Inferior parietal cortex (tissue), 1 donor: ENCODE measurements at regions not wholly inside any gene's neighbourhood (a gene's known extent, or its start where the extent isn't known, plus 50 kb on each side); places are given as distances from the start of the nearest gene placed in this dataset.
"Not testable (repeated sequence)": the region's sequence is repeated elsewhere in the genome, so short reads cannot be mapped to it uniquely, and the experiment has no call there.

ENCODE experiments used
- DNase-seq: peaks from one replicate; pipeline ENCODE4 v3.0.0-alpha.2; 2016; ENCODE audit errors: extremely low spot score

DNA sequence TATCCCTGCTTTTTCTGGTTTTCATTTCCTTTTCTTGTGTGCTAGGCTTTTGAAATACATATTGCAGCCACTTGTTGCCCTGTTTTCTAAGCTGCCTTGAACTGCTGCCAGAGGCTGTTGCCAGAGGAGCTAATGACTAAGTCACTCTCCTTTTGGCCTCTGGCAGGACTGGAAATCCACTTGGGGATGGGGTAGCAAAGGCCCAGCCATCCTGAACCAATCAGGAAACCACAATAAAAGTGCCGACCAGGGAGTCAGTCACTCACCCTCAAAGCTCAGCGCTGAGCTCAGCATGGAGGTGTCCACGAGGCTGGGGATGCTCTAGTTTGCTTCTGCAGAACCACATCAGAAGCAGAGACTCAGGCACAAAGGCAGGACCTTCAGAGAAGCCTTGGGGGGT is 813.0 kb downstream of the DHX35 start:
- DNase-seq, result no peak

- no peak for DNase-seq
Observed at GRCh38 chr20:39773380-39774000, 811.3 kb downstream of the DHX35 start.

GRCh38 chr20:39767352-39767751 is 805.2 kb downstream of the DHX35 start:
- no peak for DNase-seq

GRCh38 chr20:39766333-39766732 is 804.2 kb downstream of the DHX35 start:
- DNase-seq, result no peak

- no peak for DNase-seq
Observed at GRCh38 chr20:39762716-39763115, 800.6 kb downstream of the DHX35 start.

- no peak for DNase-seq
Observed at GRCh38 chr20:39758876-39759275, 796.7 kb downstream of the DHX35 start.

- no peak for DNase-seq
Observed at GRCh38 chr20:39756828-39757227, 794.7 kb downstream of the DHX35 start.

- DNase-seq, result no peak
Observed at GRCh38 chr20:39756369-39756768, 794.2 kb downstream of the DHX35 start.

DNA sequence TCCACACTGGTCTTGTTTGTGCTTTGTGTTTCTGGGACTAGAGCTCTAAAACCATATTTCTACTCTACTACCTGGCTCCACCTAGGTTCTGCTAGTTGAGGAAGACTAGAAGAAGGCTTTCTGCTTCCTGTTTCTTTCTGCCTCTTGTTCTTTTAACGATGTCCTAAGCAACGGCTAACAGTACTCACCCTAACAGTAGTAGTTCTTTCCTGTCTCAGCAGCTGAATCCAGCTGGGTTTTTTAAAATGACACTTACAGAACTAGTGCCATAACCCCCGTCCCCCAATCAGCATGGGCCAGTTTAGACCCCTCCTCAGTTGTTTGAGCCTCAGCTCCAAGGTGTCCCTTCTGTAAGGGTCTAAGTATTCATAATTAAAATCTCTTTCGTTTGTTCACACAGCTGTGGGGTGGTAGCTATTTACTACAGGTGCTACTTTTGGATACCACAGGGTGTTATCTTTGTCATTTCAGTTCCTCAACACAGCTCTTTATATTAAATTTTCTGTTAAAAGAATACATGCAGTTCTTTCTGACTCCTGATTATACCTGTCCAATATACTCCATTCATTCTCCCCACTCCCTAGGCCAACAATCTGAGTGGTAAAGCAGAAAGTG is 790.2 kb downstream of the DHX35 start:
- no peak for DNase-seq

GRCh38 chr20:39751557-39752137 is 789.5 kb downstream of the DHX35 start:
- DNase-seq, result no peak

GRCh38 chr20:39745380-39745779 is 783.2 kb downstream of the DHX35 start:
- DNase-seq, result no peak

GRCh38 chr20:39738651-39739050 is 776.5 kb downstream of the DHX35 start:
- DNase-seq, result no peak

DNA sequence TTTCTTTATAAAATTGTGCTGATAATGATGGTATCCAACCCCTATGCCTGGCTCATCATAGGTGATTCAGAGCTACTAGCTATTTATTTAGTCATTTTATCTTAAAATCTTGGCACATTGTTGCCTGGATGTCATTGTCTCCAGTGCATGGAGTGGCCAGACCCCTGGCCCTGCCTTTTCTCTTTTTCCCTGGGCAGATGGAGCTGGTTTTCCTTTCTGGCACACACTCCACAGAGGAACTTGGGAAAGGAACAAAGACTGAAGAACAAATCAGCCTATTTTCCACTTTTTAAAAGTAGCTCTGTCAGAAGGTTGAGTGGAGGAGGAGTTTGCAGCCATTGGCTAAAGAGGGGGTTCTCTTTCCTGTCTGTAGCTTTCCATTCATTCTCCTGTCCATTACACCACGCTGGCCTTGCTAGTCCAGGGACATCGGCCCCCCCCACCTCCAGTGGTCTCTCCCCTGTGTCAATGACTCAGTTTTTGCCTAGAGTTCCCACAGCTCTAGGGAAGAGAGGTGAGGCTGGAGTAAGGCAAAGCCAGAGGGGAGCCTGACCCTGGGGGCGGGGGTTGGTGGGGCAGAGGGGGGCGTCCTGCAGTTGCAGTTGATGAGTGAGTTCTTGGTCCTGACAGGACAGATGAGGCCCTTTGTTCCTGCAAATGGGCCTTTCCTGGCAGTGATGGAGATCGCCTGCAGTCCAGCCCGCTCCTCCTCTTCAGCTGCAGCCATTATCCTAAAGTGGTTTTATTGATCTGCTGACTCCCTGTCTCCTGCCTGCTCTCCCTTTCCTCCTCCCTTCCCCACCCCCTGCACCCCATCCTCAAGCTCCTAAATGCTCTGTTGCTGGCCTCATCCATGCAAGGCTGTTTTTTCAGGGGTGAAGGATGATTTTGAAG is 774.5 kb downstream of the DHX35 start:
- no peak for DNase-seq

DNA sequence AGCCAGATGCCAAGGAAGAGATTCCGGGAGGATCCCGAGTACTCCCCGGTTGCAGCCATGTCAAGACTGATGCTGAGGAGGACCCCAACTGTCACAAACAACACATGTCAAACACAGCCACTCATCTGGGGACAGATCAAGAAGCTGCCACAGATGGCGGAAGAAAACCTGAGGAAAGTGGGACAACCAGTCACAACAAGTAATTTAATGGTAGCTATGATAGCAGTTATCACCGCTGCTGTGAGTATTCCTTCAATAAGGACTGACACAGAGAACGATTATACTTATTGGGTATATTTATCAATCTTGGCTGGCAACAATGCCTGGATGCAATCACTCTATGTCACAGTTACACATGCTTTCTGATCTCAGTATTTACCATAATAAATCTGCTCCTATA is 763.4 kb downstream of the DHX35 start:
- not testable (repeated sequence) for DNase-seq

DNA sequence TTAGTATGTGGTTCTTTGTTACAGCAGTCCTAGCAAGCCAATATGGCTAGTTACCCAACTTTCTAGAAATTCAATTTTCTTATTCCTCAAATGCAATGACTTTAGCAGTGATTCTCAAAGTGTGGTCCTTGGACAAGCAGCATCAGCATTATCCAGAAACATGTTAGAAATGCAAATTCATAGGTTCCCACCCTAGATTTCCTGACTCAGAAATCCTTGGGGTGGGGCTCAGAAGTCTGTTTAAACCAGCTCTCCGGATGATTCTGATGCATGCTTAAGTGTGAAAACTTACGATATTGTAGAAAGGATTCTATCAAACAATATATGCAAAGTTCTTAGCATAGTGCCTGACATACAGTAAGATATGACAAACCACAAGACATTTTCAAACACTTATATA is 757.1 kb downstream of the DHX35 start:
- no peak for DNase-seq

GRCh38 chr20:39717936-39718335 is 755.8 kb downstream of the DHX35 start:
- DNase-seq, result no peak

DNA sequence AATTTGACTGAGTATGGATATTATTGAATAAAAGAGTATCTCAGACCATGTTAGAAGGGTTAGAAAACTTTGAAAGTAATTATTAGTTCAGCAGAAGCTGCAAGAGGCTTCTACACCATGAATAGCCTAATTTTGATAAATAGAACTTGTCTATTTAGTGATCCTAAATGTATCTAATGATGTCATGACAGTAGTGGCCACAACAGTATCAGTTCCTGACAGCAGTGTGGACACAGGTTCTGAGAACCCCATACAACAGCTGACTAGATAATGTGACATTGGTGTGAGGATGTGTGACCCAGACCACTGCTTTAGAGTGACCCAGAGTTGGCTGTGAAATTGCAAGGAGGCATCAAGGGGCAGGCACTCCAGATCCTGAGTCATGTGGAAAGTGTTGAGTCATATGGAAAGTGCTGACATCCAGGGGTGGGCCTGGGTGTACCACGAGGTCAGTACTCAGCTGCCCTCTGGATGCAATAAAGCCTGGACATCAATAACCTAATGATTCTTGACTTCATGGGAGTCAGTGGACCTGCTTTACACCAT is 754.7 kb downstream of the DHX35 start:
- no peak for DNase-seq

DNA sequence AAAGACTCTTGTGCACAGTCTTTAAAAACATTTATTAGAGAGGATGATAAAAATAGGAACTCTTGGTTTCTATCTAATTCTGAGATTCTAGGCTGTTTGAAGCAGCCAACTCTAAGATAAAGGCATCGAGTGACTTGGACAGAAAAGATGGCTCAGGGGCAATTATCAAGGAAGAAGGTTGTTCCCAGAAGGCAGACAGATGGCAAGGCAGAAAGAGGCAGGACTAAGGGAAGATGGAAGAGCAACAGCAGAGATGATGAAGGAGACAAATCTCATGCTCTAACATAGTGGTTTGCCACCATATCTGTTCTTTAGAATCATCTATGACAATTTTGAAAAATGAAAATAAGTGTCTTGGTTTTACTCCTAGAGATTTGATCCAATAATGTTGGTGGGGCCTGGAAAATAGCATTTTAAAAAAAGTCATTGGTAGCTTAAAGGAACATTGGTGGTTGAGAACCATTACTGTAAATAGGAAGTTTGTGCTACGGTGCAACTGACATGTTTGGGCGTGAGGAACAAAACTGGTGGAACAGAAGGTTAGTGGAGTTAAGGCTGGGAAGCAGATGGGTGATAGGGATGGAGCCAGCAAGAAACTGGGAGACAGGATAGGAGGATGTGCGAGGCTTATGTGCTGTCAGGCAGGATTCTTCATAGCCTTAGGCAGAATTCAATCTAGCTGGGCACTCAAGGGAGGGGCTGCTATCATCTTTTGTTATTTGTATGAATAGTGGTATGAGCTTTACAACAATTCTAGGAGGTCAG is 751.1 kb downstream of the DHX35 start:
- no peak for DNase-seq

- DNase-seq, result no peak
Observed at GRCh38 chr20:39706184-39706663, 744.1 kb downstream of the DHX35 start.

- no peak for DNase-seq
Observed at GRCh38 chr20:39705032-39705431, 742.9 kb downstream of the DHX35 start.

GRCh38 chr20:39703357-39703756 is 741.2 kb downstream of the DHX35 start:
- DNase-seq, result not testable (repeated sequence)
